Fibroblast of pulmonary artery (primary cell): ENCODE measurements at regions not wholly inside any gene's neighbourhood (a gene's known extent, or its start where the extent isn't known, plus 50 kb on each side); places are given as distances from the start of the nearest gene placed in this dataset.

Experiments used
- DNase-seq: peaks from one replicate; pipeline ENCODE4 v3.0.0-alpha.2; 2010; ENCODE audit warnings: low read depth
- H3K4me3 ChIP-seq: replicated peaks from 2 replicates; pipeline ENCODE4 v1.5.1; 2011; ENCODE audit warnings: low read depth, mild to moderate bottlenecking, control low read depth, low read length, moderate library complexity
- TF ChIP-seq, protein P1 (sequence below): IDR thresholded peaks from 2 replicates; pipeline ENCODE4 v1.5.1; 2011; ENCODE audit warnings: mild to moderate bottlenecking, control low read depth, low read length, inconsistent platforms; ENCODE audit errors: missing control alignments

DNA sequence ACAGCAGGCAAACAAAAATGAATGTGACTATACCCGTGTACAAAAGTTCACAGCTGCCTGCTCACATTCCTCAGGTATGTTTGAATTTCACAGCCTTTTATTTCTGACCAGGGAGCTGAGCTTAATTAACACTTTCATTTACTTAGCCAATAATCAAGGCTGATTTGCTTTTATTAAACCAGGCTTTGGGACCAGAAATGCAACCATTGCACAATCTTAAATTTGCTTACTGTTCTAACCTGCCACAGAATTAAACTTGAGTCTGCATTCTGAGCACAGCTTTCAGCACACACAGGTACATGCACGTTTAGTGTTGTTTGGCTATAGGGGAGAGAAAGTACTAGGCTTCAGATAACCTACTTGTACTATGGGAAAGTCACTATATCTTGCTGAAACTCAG is 372.4 kb upstream of the ATP5MC3 start:
- no peak overlapping the region for H3K4me3 ChIP-seq
- TF ChIP-seq, protein P1, sequence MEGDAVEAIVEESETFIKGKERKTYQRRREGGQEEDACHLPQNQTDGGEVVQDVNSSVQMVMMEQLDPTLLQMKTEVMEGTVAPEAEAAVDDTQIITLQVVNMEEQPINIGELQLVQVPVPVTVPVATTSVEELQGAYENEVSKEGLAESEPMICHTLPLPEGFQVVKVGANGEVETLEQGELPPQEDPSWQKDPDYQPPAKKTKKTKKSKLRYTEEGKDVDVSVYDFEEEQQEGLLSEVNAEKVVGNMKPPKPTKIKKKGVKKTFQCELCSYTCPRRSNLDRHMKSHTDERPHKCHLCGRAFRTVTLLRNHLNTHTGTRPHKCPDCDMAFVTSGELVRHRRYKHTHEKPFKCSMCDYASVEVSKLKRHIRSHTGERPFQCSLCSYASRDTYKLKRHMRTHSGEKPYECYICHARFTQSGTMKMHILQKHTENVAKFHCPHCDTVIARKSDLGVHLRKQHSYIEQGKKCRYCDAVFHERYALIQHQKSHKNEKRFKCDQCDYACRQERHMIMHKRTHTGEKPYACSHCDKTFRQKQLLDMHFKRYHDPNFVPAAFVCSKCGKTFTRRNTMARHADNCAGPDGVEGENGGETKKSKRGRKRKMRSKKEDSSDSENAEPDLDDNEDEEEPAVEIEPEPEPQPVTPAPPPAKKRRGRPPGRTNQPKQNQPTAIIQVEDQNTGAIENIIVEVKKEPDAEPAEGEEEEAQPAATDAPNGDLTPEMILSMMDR, result no peak
- DNase-seq, result no peak

DNA sequence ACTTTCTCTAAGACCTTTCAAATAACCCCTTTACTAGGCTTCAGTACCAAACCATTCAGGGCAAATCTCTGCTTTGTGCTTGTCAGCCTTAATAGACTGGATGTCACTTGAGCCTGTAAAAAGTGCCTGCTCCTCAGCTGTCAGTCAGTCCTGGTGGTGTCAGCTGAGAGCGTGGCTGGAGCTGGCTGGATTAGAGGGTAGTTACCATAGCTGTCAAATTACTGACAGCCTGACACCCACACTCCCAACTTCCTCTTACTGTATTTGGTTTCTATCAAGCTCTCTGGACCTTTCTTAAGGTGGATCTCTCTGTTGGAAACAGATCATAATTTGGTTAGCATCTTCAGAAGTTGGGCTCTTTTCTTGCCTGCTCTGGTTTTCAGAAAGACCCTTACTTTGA is 371.4 kb upstream of the ATP5MC3 start:
- DNase-seq, result no peak
- no peak overlapping the region for H3K4me3 ChIP-seq
- TF ChIP-seq, protein P1, result no peak

DNA sequence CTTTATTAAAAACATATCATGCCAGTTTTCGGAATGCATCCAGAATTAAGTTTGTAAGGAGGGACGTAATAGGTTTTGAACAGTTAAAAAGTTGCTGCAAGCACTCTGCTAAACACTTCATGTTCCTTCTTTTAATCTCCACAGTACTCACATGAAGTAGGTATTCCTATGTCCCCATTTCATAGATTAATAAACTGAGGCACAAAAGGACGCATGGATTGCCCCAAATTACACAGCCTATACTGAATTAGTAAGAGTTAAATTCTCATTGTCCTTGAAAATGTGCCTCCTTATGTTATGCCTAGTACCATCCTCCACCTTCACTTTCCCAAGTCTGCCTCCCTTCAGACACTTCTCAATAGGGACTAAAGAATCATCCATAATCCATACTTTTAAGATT is 358.9 kb upstream of the ATP5MC3 start:
- no peak overlapping the region for H3K4me3 ChIP-seq
- no peak for DNase-seq
- TF ChIP-seq, protein P1, result no peak

DNA sequence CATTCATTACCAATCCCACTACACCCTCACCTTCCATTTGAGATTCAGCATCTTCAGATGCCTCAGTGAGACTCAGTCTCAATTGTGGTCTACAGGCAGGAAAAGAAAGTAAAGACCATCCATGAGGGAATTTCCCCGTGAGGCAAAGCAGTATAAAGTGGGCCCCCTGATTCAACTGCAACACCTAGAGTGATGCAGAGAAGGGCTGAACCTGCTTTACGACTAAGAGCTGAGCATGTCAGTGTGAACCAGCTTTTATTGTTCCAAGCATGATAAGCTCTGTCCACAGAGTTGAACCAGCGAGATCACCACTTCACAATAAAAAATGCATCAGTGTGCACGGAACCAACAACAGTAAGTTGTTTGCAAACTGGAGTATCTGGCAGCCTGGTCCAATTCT is 357.6 kb upstream of the ATP5MC3 start:
- no peak for DNase-seq
- TF ChIP-seq, protein P1, result no peak

DNA sequence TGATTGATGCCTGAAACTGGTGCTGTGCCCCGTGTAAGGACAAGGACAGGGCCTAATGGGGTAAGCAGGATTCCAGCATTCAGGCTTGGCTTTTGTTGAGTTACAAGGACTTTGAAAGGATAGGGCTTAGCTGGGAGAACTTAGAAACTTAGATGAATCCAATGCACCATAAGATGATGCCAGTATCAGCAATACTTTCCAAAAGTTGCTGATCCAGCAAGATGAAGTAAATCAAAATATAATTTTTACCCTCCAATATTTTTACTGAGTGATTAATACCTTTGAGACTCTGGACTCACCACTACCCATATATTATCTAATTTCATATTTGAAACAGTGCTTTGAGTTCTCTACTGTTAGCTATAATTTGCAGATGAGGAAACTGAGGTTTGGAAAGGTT is 354.5 kb upstream of the ATP5MC3 start:
- TF ChIP-seq, protein P1, result no peak
- no peak for DNase-seq

More for the DNA sequence above, 357.6 kb upstream of the ATP5MC3 start:
- H3K4me3 ChIP-seq, result no peak overlapping the region

DNA sequence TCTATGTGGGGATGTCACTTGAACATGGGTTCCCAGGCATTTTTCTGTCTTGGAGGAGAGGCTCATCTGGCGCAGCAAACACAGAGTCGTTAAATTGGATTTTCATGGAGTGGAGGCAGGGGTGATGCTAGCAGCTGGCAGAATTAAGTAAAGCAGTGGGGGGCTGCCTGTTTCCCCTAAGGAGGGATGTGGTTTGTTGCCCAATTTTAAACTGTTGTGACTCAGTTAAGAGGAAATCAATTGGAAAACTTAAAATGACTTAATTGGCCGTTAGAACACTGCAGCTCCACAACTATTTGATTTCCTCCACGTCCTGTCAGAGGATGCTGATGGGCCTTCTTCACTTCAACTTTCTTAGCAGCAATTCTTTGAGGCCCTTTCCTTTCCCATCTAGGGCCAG is 354.1 kb upstream of the ATP5MC3 start:
- DNase-seq, result no peak
- TF ChIP-seq, protein P1, result no peak

More for the DNA sequence above, 354.5 kb upstream of the ATP5MC3 start:
- H3K4me3 ChIP-seq, result no peak overlapping the region

DNA sequence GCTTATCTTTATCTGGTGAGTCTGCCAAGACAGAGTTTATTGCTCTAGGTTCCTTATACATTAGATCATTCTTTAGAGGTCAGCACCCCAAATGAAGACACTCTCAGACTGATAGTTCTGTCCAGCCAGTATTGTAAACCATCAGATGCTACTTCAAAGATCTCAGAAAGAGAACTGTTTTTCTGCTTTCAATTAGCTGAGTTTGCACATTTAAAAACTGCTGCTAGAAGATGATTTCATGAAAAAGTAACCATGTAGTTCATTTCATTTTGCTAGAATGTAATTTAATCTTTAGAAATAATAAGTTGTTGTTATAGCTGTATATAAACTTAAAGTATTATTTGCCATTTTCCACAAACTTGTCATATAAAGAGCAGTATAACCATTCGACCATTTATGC is 344.5 kb upstream of the ATP5MC3 start:
- TF ChIP-seq, protein P1, result no peak
- no peak for DNase-seq
- no peak overlapping the region for H3K4me3 ChIP-seq

More for the DNA sequence above, 354.1 kb upstream of the ATP5MC3 start:
- H3K4me3 ChIP-seq, result no peak overlapping the region
